ENCODE measurements at regions not wholly inside any gene's neighbourhood (a gene's known extent, or its start where the extent isn't known, plus 50 kb on each side); places are given as distances from the start of the nearest gene placed in this dataset.

- TF ChIP-seq KDM6A (CRISPR knock-in tag; IDR thresholded peaks at IDR 0.05; ENCODE audit: low read depth) = peak; percentile 56; the same call in 1 of the 2 replicates
- no peak for TF ChIP-seq ZNF138 (CRISPR knock-in tag; IDR thresholded peaks at IDR 0.05; ENCODE audit: low read depth)
- TF ChIP-seq ZMYM4 (CRISPR knock-in tag; IDR thresholded peaks at IDR 0.05) = no peak
- TF ChIP-seq ZNF629 (CRISPR knock-in tag; conservative IDR thresholded peaks at IDR 0.05) = no peak
- TF ChIP-seq, protein P1, sequence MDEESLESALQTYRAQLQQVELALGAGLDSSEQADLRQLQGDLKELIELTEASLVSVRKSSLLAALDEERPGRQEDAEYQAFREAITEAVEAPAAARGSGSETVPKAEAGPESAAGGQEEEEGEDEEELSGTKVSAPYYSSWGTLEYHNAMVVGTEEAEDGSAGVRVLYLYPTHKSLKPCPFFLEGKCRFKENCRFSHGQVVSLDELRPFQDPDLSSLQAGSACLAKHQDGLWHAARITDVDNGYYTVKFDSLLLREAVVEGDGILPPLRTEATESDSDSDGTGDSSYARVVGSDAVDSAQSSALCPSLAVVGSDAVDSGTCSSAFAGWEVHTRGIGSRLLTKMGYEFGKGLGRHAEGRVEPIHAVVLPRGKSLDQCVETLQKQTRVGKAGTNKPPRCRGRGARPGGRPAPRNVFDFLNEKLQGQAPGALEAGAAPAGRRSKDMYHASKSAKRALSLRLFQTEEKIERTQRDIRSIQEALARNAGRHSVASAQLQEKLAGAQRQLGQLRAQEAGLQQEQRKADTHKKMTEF (CRISPR knock-in tag; IDR thresholded peaks at IDR 0.05) = peak; percentile 81
- no peak for TF ChIP-seq ZNF160 (CRISPR knock-in tag; IDR thresholded peaks at IDR 0.05)
- TF ChIP-seq CCAR2 (optimal IDR thresholded peaks at IDR 0.05; ENCODE audit: low read depth, low read length) = no peak
- no peak for TF ChIP-seq FIP1L1 (IDR thresholded peaks at IDR 0.05; ENCODE audit: borderline replicate concordance, insufficient read depth, low read depth, low read length)
- TF ChIP-seq ATF7-NPFF (CRISPR knock-in tag; IDR thresholded peaks at IDR 0.05; ENCODE audit: low read depth) = no peak
- no peak for TF ChIP-seq HNF4G (IDR thresholded peaks at IDR 0.05; ENCODE audit: borderline replicate concordance, low read depth, low read length)
- TF ChIP-seq HNF4G (CRISPR knock-in tag; IDR thresholded peaks at IDR 0.05; ENCODE audit: borderline replicate concordance, low read depth) = no peak
- TF ChIP-seq, protein P2, sequence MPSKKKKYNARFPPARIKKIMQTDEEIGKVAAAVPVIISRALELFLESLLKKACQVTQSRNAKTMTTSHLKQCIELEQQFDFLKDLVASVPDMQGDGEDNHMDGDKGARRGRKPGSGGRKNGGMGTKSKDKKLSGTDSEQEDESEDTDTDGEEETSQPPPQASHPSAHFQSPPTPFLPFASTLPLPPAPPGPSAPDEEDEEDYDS (CRISPR knock-in tag; IDR thresholded peaks at IDR 0.05) = no peak
- TF ChIP-seq, protein P3, sequence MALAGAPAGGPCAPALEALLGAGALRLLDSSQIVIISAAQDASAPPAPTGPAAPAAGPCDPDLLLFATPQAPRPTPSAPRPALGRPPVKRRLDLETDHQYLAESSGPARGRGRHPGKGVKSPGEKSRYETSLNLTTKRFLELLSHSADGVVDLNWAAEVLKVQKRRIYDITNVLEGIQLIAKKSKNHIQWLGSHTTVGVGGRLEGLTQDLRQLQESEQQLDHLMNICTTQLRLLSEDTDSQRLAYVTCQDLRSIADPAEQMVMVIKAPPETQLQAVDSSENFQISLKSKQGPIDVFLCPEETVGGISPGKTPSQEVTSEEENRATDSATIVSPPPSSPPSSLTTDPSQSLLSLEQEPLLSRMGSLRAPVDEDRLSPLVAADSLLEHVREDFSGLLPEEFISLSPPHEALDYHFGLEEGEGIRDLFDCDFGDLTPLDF (CRISPR knock-in tag; IDR thresholded peaks at IDR 0.05) = no peak
- no peak for TF ChIP-seq ZNF30 (CRISPR knock-in tag; IDR thresholded peaks at IDR 0.05)
- TF ChIP-seq ZNF772 (CRISPR knock-in tag; IDR thresholded peaks at IDR 0.05) = no peak
- peak; percentile 53 for TF ChIP-seq GABPB1 (CRISPR knock-in tag; IDR thresholded peaks at IDR 0.05)
- TF ChIP-seq CSRNP1 (CRISPR knock-in tag; IDR thresholded peaks at IDR 0.05) = no peak
- TF ChIP-seq CHD2 (IDR thresholded peaks at IDR 0.05; ENCODE audit: low read depth, low read length) = no peak
- TF ChIP-seq ZNF776 (CRISPR knock-in tag; IDR thresholded peaks at IDR 0.05) = no peak
- TF ChIP-seq GTF2F1 (IDR thresholded peaks at IDR 0.05; ENCODE audit: low read length) = no peak
Observed at GRCh38 chr5:143629871-143630659, 181.9 kb upstream of the HMHB1 start (continued).

Data from HepG2 (cell line).